Stimulated activated CD4-positive, alpha-beta T cell treated with anti-CD3 and anti-CD28 coated beads, Interleukin-2, amount 100 ng/mL, for 4 hours (primary cell): ENCODE measurements at regions not wholly inside any gene's neighbourhood (a gene's known extent, or its start where the extent isn't known, plus 50 kb on each side); places are given as distances from the start of the nearest gene placed in this dataset.
"Not testable (repeated sequence)": the region's sequence is repeated elsewhere in the genome, so short reads cannot be mapped to it uniquely, and the experiment has no call there.

ENCODE experiments used
- DNase-seq: peaks from one replicate; pipeline ENCODE4 v3.0.0-alpha.2; 2020; ENCODE audit warnings: low read depth

DNA sequence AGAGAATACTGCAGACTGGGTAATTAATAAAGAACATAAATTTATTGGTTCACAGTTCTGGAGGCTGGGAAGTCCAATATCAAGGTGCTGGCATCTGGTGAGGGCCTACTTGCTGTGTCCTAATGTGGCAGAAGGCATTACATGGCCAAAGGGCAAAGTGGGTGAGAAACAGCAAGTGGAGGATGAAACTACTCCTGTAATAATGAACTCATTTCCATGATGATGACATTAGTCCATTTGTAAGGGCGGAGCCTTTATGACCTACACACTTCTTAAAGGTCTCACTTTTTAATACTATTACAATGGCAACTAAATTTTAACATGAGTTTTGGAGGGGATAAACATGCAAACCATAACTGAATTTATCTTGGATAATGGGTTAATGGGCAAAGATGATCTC is 139.6 kb upstream of the SGO1 start:
- DNase-seq, result no peak

DNA sequence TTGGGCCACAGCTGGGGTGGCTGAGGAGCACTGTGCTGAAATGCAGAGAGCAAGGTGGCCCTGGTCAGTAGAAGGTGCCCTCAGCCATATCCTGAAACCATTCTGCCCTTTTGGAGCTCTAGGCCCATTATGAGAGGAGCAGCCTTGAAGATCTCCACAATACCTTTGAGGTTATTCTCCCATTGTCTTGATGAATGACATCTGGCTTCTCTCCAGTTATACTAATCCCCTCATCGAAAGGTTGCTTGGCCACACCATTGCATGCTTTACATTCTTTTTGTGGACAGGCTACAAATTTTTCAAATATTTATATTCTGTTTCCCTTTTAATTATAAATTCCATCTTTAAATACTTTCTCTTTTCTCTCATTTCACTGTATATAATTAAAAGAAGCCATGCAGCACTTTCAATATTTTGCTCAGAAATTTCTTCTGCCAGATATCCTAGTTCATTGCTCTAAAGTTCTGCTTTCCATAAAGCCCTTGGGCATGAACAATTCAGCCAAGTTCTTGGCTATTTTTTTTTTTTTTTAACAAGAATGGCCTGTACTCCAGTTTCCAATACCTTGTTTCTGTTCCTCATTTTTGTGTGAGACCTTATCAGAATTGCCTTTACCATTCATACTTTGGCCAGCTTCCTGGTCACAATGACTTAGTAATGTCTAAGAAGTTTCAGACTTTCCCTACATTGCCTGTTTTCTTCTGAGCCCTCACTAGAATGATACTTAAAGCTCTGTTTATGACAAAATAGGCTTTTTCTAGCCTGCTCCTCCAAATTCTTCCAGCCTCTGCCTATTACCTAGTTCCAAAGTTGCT is 138.9 kb upstream of the SGO1 start:
- no peak for DNase-seq

DNA sequence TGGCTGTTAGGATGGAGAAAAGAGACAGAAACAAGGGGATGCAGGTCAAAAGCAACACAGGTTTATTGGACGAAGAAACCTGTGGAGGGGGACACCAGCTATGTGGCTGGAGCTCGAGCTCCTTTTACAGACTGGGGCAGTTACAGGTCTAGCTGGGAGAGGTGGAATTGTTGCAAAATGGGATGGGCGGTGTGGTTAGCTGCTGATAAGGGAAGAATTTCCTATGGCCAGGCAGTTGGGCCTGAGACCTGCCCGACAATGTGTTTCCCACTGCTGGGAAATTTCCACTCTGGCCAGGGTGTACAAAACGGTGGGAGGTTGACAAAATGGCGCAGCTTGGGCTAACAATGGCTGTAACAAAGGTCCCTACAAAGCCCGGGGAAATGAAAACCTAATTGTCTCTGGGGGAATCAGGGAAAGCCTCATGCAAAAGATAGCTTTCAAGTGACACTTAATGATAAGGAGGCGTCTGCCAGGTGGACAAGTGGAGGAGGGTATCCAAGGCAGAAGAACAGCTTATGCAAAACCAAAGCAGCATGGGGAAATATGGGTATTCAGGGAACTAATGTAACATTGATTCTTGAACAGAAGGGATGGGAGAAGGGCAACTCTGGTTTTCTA is 137.4 kb upstream of the SGO1 start:
- no peak for DNase-seq

- DNase-seq, result no peak
Measured at GRCh38 chr3:20322085-20322484, 136.1 kb upstream of the SGO1 start.

DNA sequence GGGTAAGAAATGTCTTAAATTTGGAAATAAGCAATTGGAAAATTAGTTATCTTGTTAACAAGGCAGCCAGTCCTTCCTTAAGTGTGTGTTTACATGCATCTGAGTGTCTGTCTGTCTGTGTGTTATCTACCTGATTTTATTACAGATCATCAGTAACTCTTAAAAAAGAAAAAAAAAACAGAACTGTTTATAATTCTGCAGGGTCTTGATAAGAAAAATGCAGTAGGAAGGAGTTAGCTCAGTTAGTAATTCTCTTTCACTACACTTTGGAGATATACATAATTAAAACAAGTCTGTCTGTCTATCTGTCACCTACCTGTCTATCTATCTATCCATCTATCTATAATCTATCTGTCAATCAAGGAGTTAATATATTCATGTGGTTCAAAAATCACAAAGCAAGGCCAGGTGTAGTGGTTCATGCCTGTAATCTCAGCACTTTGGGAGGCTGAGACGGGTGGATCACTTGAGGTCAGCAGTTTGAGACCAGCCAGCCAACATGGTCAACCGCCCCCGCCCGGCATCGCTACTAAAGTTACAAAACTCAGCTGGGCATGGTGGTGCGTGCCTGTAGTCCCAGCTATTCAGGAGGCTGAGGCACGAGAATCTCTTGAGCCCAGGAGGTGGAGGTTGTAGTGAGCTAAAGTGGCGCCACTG is 135.5 kb upstream of the SGO1 start:
- no peak for DNase-seq

- DNase-seq, result no peak
Measured at GRCh38 chr3:20320489-20320888, 134.5 kb upstream of the SGO1 start.

DNA sequence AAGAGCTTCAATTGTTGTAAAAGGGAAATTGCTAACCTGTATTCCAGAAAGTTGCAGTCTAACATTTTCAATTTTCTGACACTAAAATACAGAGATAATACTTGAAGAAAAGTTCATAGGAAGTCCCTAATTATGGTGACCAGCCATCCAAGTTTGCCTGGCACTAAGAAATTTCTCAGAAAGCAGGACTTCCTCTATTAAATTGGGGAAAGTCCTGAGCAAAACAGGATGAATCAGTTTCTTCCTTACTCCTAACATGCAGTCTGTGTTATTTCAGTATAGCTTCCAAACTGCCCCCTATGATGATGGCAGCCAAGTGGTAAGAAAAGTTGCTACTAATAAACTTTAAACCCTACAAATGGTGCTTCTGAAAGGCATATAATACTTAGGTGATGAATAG is 133.5 kb upstream of the SGO1 start:
- no peak for DNase-seq

DNA sequence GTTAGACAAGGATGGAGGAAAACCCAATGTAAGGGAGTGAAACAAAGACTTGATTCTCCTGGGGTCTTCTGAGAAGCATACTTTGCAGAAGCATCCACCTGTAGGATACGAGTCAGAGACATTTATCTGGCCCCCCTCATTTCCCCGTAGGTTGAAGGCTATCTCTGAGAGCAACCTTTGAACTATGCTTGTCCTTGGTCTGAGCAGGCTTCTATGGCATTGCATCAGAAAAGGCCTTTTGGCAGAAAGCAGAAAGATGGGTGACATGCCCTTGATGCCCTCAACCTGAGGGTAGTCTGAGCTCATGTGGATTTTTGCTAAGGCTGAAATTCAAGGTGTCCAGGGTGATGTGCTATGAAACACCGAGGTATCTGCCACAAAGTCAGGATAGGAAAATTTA is 131.6 kb upstream of the SGO1 start:
- no peak for DNase-seq

DNA sequence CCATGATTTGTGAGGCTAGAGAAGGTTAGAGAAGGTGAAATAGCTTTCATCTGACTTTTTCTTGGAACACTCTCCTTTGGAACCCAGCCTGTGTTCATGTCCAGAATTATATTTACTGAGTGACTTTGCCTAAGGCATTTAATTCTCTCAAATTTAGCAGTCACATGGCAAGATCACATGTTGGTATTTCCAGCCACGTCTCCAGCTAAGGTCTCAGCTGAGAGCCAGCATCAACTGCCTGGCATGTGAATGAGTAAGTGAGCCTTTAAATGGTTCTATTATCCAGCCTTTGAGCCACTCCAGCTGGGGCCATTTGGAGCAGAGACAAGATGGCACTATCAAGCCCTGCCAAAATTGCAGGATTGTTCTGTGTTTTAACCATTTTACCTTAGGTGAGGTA is 130.2 kb upstream of the SGO1 start:
- no peak for DNase-seq

DNA sequence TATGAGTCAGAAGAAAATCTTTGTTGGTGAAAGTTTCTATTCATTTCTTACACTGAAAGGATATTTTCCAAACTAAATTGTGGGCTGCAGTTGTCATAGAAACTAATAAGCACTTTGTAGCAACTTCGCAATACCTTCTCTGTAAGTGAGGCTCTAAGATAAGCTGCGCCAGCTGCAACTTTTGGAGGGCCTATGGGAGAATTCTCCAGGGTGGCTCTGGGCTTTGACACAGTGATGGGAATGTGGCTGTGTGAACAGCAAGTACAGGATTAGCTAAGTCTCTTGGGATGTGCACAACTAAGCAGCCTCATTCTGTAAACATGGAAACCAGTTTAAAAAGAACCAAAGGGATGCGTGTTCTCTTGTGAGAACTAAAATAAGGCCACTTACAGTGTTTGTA is 124.6 kb upstream of the SGO1 start:
- no peak for DNase-seq

GRCh38 chr3:20307383-20307782 is 121.4 kb upstream of the SGO1 start:
- no peak for DNase-seq

GRCh38 chr3:20305647-20306046 is 119.6 kb upstream of the SGO1 start:
- DNase-seq, result no peak

DNA sequence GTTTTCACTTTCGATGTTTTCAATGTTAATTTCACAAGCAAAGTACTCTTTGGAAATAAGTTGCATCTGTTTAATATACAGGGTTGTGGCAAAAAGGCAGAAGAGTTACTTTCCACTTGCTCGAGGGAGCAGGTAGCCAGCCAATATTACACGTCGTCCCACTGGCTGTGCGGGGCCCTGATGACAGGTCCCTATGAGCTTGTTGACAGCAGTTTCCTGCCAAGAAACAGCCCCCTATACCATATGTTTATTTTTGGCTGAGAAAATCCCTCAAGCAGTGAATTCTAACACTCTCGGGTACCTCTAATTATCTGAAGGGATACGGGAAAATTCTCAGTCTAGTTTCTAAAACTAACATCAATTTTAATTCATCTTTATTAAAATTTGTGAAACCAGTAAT is 116.8 kb upstream of the SGO1 start:
- DNase-seq, result no peak

DNA sequence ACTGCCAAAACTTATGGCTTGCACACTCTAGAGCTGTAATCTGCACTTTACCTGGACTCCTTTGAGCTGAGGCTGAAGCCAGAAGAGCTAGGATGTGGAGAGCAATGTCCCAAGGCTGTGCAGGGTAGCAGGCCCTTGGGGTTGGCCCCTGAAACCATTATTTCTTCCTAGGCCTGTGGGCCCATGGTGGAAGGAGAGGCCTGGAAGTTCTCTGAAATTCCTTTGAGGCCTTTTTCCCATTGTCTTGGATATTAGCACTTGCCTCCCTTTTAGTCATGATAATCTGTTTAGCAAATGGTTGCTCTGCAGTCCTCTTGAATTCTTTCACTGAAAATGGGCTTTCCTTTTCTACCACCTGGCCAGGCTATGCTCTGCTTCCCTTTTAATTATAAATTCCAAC is 102.0 kb upstream of the SGO1 start:
- no peak for DNase-seq

GRCh38 chr3:20280257-20280656 is 94.3 kb upstream of the SGO1 start:
- no peak for DNase-seq

DNA sequence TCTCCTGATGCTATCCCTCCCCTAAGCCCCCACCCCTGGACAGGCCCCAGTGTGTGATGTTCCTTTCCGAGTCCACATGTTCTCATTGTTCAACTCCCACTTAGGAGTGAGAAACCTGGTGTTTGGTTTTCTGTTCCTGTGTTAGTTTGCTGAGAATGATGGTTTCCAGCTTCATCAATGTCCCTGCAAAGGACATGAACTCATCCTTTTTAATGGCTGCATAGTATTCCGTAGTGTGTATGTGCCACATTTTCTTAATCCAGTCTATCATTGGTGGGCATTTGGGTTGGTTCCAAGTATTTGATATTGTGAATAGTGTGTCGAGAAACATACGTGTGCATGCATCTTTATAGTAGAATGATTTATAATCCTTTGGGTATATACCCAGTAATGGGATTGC is 80.0 kb upstream of the SGO1 start:
- not testable (repeated sequence) for DNase-seq

DNA sequence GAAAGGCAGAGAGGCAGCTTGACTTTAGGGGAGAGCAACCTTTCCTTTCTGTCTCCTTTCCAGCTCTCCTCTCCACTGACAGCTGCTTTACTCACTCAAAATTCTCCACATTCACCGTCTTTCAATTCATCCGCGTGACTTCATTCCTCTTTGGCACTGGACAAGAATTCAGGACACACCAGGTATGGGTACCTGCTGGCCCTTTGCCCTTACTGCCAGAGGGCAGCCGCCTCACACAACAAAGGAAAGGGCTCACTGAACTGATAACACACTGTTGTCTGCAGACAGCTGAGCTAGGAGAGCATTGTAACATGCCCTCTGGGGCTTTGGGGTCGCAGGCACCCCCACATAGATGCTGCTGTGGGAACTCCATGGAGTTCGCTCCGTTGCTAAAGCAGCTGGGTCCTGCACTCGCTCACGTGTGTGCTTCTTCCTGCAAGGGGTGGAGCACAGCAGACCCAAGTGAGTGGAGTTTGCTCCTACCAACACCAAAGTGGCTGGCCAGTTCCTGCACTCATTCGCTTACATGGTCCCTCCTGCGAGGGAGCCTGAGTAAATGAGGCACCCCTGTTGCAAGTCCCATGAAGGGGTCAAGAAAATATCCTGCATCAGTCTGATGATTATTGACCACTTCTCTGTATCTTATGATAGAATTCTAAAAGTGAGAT is 79.0 kb upstream of the SGO1 start:
- no peak for DNase-seq

GRCh38 chr3:20258371-20258770 is 72.4 kb upstream of the SGO1 start:
- no peak for DNase-seq

DNA sequence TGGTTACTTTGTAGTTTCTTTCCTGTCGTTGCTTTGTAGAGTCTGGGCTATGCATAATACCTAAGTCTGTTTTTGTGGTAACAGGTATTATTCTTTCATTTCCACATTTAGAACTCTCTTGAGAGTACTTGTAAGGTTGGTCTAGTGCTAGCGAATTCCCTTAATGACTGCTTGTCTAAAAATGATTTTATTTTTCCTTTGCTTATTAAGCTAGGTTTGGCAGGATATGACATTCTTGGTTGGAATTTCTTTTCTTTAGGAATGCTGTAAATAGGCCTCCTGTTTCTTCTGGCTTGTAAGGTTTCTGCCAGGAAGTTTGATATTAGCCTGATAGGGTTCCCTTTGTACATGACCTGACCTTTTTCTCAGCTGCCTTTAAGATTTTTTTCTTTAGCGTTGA is 70.1 kb upstream of the SGO1 start:
- no peak for DNase-seq

- no peak for DNase-seq
Measured at GRCh38 chr3:20254268-20255117, 68.5 kb upstream of the SGO1 start.

DNA sequence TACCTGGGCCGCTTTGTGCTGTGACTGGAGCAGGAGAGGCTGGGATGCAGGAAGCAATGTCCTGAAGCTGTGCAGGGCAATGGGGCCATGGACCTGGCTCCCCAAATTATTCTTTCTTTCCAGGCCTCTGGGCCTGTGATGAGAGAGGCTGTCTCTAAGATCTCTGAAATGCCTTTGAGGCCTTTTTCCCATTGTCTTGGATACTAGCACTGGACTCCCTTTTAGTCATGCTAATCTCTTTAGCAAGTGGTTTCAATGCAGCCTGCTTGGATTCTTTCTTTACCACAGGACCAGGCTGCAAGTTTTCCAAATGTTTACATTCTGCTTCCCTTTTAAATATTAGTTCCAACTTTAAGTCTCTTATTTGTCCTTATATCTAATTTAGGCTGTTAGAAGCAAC is 64.8 kb upstream of the SGO1 start:
- DNase-seq, result no peak

GRCh38 chr3:20250314-20250713 is 64.3 kb upstream of the SGO1 start:
- DNase-seq, result no peak
